ENCODE measurements at regions not wholly inside any gene's neighbourhood (a gene's known extent, or its start where the extent isn't known, plus 50 kb on each side); places are given as distances from the start of the nearest gene placed in this dataset.

- TF ChIP-seq CTCF (IDR thresholded peaks at IDR 0.05 in 2 of 3, conservative IDR thresholded peaks at IDR 0.05 in 1 of 3; ENCODE audit: borderline replicate concordance in 1 of 3, insufficient read depth in 1 of 3, low read depth in 2 of 3, low read length in 2 of 3): no peak
- TF ChIP-seq TCF7L2 (IDR thresholded peaks at IDR 0.05; ENCODE audit: borderline replicate concordance, extremely low read depth, insufficient read depth, insufficient read length): no peak
- no peak for TF ChIP-seq POLR2AphosphoS5 (IDR thresholded peaks at IDR 0.05; ENCODE audit: low read depth, low read length)
- TF ChIP-seq EZH2phosphoT487 (IDR thresholded peaks at IDR 0.05; ENCODE audit: borderline replicate concordance): no peak
These were observed 179.4 kb upstream of the CASK start for GRCh38 chrX:42102586-42103282.

Data from HCT116 (cell line).